ENCODE measurements at regions not wholly inside any gene's neighbourhood (a gene's known extent, or its start where the extent isn't known, plus 50 kb on each side); places are given as distances from the start of the nearest gene placed in this dataset.
A peak's percentile ranks its signal among the peaks of the same experiment; 100 is the strongest.

DNA sequence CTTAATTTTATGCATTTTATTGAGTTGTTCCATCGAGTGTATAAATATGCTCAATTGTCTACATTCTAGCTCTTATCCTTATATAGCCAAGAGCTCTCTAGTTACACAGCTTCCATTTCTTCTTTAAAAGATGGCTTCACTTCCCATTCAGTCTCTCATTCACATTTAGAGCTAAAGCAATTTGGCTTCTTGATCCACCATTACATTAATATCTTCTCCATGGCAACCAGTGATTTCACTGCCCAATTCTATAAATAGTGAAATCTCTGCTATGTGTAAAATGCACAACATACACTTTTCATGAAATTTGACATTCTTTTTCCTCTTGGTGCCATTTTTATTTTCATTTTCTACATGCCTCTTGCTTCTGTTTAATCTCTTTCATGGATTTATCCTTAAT is 696.9 kb upstream of the ATXN8OS start:
- no peak for DNase-seq

DNA sequence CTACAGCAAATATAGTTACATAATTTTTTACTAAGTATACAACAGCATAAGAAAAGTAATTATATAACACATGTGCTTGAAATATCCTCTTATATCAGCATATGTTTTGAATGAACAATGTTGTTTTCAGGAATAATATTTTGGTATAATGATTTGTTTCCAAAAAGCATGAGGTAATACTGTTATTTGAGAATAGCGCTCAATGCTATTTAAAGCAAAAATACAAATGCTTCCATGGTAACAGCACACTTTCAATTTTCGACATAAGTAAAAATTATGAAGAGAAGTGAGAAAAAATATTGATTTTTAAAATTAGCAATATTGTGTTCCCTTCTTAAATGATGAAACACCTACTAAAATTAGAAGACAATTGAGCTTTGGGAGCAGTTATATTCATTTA is 715.9 kb upstream of the ATXN8OS start:
- no peak for DNase-seq

DNA sequence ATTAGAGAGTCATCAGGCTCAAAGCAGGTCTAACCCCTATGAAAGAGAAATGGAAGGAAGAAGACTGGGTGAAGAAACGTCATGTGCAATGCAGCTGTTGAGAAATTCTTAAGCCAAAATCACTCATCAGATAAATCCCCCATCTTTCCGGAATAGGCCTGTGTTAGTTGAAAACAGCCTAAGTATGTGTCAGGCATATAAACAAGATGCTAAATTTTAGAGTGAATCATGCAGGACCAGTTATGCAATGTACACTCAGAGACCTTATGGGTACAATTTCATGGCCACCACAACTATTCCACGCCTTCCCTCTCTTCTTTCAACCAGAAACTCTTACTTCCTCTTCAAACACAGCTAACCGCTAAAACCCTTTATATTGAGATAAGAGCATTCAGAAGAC is 717.7 kb upstream of the ATXN8OS start:
- no peak for DNase-seq

DNA sequence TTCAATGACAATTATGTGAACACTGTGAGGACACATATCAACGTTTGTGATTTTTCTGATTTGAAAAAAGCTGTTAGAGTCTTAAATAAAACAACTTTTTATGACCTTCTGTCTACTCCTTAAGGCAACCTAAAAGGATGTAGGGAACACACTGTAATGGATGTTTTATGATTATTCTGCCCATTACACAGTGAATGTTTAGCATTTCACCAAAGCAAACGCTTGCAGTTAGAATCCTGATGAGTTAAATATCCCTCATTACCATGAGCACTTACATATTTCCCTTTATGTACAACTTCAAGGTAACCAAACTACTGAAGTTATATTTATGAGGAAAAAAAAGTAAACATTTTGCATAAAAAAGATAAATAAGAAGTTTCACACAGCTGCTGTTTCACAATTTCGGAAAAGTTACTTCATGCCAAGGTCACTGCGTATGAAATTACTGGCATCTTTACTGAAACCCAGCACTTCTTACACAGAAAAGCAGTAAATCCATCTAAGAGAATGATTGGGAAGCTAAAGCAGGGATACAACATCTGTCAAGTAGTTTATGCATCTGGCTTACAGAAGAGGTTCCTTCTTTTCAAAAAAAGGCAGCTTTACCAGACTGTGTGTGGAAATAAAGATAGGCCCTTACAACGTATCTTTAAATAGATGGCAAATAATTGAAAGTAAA is 733.7 kb upstream of the ATXN8OS start:
- DNase-seq, result no peak

DNA sequence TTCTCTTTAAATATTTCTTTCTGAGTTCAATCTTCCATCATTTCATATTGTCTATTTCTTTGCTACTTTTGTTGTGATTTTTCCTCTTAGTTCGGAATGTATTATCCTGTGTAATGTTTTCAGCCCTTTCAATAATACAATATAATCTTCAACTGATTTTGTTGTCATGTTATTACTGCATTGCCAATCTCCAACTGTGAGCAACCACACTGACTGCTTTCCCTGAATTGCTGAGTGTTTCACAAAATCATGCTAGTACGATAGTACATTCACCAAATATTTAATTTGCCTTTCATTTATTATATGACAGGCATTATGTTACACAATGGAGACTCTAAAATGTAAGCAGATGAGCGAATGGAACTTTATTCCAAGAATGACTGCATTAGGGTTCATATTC is 744.3 kb upstream of the ATXN8OS start:
- no peak for DNase-seq

DNA sequence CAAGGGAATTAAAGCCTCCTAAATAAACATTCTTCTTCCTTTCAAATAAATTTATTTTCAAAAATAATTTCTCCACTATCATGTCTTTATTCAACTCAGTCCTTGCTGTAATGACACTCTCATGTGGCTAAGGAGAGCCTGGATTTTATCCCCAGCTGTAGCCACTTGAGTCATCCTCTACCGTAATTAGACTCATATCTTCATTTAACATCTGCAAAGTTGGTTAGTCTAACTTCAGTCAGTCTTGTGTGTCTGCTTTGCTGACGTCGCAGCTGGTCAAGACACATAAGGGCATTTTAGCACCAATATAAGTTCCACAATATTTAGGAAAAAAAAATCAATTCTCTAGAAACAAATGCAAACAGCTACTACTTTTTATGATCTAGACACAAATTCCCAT is 776.4 kb upstream of the ATXN8OS start:
- DNase-seq, result peak in 1 of 3 experiments; percentile 16

DNA sequence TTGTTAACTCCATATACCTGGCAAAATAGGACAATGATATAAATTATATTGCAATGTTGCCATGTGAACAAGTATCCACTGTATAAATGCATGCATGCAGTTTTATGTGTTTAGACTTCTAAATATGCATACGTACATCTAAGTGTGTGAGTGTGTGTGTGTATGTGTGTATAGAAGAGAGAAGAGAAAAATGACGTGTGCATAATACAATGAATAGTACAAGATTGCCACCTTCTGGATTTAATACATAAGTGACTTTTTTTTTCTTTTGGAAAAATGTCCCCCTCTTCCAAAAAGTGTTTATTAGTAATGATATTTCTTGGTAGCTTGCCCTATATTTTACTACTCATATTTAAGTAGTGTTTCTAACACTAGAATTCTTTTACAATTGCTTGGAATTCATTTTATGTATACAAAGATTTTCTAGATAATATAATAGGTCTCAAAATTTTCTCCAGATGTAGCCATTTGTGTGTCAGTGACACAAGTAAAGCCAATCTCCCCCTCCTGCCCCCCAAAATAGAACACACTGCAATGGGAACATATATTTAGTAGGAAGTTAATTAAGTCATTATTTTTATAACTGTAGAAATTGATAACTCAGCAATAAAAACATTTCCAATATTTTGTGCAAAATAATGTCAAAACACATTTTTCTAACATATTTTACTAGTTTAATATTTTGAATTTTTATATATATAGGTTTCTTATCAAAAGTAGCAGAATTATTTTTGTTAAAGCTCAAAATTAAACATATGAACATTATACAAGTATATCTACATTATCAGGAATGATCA is 783.3 kb upstream of the ATXN8OS start:
- DNase-seq, result peak in 2 of 3 experiments; percentile 7 to 75

DNA sequence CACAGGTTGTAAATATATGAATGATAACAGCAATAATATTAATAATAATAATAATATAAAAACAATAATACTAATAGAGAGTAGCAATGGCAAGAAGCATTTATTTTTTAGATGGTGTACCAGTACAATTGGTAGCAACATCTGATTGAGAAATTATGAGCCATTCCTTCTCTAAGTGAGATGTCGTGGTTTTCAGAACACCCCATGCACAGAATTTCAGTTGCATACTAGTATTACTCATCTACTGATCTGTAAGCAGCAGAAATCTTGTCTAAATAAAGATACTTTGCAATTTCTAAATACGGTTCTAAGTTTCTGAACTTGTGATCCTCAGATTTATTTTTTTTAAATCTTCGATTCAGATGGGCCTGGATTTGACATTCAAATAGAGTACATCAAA is 788.0 kb upstream of the ATXN8OS start:
- no peak for DNase-seq

DNA sequence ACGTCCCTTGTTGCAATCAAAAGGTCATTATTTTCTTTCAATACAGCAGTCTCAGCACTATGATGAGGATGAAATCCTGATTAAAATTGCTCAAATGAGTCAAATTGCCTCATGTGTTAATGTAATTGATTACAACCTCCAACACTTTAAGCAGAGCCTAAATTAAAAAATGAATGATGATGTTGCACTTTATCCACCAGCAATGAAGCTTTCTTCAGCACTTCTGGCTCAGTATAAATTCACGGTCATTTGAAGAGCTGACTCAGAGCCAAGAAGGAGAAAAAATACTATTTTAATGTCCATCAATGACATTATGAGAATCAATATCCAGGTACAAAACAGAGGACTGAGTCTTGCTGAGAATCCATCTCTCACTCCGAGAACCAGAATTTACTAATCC is 792.6 kb upstream of the ATXN8OS start:
- DNase-seq, result no peak

DNA sequence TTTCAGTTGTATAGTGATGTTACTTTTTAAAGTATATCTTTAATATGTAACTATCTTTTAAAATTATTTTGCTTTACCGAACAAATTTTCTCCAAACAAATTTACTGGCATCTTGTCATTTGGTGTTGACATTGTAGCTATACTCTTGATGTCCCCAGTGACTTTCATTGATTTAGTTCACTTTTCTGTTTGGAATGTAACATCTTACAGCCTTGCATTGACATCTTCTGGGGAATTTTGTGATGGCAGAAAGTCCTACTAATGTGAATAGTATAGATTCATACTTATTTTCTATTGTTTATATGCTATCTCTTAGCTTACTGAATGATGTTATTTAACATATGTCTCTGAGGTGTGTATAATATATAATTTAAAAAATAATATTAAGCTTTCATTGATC is 800.9 kb upstream of the ATXN8OS start:
- peak in 1 of 3 experiments; percentile 40 for DNase-seq

DNA sequence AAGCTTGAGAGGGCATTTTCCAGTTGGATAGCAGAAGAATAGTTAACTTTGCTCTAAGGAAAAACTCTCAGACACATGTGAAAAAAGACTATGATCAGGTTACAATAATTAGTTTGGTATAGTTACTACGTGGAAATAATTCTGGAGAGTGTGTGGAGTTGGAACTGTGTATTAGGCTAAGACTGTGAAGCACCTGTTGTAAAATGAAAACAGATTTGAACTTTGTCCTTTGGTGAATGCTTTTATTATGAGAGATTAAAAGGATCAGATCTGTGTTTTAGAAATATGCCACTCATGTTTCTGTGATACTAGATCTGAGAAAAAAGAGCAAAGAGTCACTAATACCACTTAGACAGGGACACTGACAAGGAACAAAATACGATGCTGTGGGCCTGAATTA is 807.5 kb upstream of the ATXN8OS start:
- DNase-seq, result peak in 1 of 3 experiments; percentile 40

DNA sequence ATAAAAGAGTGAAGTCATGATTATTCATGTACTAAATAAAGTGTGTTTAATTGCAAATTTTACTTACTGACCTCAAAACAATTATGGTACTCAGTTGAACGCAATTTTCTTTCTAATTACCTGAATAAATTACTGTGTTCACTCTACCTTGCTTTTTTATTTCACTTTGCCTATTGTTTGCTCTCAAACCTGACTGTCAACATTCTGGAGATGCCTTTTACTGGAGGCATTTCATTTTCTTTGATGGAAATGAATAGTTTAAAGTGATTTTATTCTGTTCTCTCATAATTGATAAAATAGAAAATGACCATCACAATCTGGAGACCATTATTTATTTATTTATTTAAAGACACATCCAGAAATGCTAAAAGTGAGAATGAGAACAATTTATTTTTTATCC is 811.5 kb upstream of the ATXN8OS start:
- DNase-seq, result peak in 1 of 3 experiments; percentile 71

DNA sequence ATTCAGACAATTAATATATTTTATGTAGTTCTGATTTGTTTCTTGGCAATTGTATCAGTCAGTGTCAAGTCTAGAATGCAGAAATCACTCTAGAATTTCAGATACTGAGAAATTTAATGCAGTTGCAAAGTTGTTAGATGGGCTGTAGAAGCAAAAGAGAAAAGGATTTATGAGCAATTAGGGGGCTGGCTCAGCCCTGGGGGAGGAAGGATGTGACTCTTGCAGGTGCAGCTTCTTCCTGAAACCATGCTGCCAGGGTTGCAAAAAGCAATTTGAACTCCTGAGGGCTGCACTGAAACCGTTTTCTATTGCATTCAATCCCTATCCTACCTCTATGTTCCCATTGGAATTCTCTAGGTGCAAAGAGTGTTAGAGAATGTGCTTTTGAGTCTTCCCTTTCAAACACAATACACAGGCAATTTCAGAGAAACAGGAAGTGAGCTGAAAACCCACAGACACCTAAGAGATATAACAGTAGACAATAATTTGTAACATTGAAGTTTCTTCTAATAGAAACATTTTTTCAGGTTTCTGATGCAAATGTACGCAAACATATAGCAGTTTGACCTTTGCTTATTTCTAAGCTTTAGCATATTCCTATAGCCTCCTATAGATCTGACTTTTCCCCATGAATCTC is 814.7 kb upstream of the ATXN8OS start:
- DNase-seq, result peak in 1 of 3 experiments; percentile 22

DNA sequence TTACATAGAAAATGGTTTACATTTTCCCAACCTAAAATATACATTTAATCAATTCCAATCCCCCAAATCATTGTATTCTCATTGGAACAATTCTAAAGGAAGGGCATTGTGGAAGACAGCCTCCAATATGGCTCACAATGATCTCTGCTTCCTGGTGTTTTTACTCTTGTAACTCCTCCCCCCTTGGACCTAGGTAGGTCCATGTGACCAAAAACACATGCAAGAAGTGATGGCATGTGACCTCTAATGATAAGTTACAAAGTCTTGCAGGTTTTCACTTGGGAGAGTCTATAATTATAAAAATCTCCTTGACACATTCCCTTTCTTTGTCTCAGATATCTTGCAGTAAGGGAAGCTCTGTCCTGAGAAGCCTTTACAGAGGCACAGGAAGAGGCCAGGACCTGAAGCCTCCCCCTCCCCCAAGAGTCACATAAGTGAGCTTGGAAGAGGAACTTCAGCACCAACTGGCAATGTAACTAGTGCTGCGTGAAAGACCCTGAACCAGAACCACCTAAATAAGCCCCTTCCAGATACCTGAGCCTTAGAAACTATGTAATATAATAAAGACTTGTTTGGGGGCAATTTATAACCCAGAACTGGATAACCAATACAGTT is 816.2 kb upstream of the ATXN8OS start:
- no peak for DNase-seq

DNA sequence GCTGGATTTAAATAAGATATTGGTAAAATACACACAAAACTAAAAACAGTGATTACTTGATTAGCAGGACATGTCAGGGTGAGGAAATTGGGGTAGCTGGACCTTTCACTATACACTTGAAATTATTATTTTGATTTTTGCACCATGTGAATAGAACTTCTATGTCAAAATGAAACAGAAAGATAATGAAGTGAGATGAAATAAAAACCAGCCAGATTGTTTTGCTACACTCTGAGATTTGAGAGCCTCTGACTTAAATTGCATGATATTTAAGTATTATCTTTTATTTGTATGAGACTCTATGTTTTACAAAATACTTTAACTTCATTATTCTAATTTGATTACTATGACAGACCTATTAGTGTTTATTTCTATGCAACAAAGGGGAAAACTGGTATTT is 819.6 kb upstream of the ATXN8OS start:
- no peak for DNase-seq

DNA sequence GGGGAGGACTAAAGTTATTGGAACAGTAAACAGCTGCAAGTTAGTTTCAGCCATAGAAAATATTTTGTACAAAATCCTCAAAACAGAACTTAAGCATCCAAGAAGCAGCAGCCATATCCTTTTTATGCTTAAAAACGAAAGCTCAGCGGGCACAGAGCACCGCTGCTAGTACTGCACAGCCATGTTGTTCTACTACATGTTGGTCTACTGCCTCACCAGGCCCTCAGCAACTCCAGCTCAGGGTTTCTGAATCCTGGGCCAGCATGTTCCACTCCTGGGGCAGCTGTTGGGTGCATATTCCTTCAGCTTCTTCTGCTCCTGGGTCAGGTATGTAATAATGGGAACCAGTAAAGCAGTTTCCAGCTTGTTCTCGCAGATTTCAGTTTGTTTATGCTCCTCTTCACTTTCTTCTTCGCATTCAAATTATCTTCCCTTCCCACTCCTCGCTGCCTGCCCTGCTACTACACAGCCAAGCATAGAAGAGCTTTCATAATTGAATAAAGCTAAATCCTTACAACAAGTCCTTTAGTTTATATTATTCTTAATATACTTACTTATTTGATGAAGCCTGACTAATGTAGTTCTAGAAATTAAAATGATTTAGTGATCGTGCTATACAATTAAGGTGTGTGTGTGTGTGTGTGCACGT is 820.5 kb upstream of the ATXN8OS start:
- DNase-seq, result no peak

DNA sequence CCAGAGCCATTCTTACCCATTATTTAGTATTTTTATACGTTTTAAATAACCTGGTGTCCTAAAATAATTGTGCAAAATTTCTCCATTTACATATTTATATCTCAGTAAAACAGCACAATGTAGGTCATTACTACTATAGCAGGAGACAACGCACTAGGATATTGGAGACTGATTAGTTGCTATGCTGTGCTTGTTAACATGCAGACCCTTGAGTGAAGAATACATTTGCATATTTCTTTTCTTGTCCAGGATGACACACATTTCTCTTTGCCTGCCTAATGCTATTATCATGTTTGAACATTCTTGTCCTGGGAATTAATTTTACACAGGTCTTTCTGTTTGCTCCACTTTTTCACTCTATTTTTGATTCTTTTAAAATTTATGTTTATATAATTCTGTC is 823.8 kb upstream of the ATXN8OS start:
- DNase-seq, result no peak

DNA sequence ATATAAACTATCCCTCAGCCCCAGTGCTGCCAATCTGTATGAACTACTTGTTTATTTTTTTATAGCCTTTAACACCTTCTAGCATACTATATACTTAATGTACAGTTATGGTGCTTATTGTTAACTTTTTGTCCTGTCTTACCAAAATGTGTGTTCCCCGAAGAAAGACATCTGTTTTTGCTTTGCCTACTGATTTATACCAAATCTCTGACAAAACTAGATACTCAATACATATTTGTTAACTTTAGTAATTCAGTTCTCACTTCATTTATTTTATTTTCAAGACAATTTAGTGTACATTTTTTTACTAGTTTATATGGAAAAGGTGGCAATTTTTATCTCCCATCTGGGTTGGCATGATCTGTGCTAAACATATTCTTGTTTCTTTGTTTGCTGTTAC is 824.3 kb upstream of the ATXN8OS start:
- no peak for DNase-seq

DNA sequence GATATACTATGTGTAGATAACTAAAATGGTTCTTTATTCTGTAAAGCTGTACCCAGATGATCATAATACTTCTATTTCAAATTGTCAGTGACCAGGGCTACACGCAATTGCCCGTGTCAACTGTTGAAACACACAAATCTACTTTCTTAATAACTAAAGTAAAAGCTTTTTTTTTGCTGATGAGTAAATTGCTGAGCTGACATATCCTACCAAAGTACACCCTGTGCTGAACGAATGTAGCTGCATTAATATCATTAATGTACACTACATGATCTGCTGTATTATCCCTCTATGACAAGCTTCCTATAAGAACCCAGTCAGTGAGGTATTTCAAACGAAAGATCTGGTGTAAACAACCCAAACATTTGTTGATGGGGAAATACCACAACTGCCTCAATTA is 827.2 kb upstream of the ATXN8OS start:
- no peak for DNase-seq

DNA sequence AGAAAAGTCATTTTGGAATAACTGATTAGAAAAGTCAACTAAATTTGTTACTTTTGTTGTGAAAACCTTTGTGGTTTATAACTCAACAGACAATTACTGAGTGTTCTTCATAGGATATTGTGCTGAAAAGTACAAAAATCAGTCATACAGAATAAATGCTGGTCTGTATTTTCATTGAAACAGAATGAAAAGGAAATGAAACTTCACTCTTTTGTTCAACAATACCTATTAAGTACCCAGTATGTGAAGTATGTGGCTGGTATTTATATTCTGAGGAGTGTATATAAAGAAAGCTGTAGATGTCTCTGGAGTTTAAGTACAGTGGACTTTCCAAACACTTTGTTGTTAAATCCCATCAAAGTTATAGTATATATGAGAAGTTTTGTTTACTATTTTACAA is 828.4 kb upstream of the ATXN8OS start:
- DNase-seq, result no peak

DNA sequence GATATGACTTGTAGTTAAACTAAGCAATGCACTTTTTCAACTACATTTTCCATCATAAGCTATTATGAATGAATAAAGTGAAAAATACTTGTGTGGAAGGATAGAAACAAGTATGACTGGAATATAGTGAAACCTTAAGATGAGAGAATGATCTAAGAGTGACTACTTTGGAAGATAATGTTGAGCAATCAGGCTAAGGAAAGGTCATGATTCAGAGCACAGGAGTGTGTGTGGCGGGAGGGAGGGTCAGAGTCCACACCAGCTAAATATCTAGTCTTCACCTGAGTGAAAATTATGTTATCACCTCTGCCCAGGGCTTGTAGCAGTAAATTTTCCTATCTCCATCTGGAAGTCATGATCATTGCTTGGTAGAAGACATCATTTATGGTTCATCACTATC is 833.4 kb upstream of the ATXN8OS start:
- DNase-seq, result no peak

DNA sequence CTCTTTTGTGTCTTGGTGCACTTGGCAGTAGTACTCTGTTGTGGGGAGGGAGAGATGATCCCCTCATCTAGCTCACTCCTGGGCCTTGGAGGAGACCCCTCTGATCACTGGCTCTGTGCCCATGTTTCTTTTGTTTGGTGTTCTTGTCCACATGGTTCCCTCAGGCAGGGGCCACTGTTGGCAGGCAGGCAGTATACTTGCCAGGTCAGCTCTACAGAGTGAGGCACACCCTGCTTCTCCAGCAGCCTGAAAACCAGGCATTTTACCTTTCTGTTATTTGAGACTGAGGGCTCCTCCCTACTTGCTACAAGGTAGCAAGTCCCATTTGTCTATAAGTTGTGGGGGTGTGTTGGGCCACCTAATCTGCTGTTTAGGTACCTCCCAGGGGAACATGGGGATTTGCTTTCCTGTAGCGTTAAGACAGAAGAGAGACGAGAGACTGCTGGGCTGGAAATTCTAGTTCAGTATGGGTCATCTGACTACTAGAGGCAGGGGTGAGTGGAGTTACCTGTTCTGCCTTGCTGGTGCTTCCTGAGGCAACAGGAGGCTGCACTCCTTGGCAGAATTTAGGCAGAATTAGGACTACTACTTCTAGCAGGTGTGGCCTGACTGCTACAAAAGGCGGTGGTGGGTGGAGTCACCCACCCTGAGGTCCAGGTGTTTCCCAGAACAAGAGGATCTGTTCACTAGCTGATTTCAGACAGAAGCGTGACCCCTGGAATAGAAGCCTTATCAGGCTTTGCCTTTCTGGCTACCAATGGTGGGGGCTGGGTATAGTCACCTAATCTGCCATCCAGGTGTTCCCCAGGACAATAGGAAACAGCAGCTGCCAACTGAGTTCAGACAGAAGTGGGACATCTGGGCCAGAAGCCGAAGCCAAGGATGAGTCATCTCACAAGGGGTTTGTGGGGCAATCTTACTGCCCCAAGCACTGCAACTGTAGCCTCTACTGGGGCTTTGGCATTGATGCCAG is 843.0 kb upstream of the ATXN8OS start:
- DNase-seq, result no peak
